Effector CD8-positive, alpha-beta T cell (primary cell): ENCODE measurements at regions not wholly inside any gene's neighbourhood (a gene's known extent, or its start where the extent isn't known, plus 50 kb on each side); places are given as distances from the start of the nearest gene placed in this dataset.
"Not testable (repeated sequence)": the region's sequence is repeated elsewhere in the genome, so short reads cannot be mapped to it uniquely, and the experiment has no call there.

ENCODE experiments used
- DNase-seq: peaks from one replicate; lab custom pipeline; 2025; lab: John Stamatoyannopoulos, UW

DNA sequence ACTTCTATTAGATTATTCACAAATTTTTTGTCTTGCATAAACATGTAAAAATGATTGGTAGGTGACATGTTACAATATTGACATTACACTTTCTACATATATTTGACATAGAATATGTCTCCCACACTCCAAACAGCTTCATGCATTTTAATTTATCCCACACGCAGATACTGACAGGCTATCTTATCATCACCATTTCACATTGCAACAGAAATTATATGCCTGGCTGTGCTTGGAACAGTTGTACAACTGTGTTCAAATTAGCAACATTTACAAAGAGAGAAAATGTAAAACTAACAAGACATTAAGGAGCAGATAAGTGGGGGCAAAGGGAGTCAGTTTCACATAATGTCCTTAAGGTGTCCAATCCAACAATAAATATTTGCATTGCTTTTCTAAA lies 1208.5 kb downstream of the NSUN3 start:
- no peak for DNase-seq

DNA sequence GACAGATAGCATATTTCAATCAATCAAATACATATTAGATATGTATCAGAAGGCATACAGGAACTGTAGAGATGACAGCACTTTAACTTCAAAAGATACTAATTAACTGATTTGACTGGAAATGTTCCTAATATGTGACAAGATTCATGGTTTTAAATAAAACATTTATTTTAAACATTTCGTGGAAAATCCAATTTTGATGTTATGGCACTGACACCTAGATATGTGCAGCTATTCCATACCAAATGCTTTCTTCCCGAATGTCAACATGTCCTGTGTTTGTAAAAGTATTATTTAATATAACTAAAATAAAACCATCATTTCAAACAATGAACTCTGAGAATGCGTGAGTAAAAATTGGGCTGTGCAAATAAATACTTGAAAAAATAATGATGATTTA lies 1209.3 kb downstream of the NSUN3 start:
- DNase-seq, result no peak

- DNase-seq, result no peak
Measured at GRCh38 chr3:95272781-95273180, 1209.9 kb downstream of the NSUN3 start.

DNA sequence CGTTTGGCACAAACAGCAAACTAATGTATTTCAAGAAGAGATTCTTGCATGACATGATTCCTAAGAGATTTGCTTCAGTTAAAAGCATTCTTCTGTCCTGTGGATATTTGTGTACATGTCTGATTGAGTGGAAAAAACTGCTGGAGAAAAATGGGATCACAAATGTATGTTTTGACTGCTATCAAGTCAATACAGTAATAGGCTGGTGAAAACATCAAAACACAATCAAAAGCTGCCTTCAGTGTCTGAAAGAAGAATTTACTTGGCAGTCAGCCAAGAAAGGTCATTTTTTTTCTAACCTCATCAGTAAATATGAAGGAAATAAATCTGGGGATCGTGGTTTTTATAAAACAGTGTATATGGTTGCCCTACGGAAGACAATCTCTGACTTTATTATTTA lies 1214.8 kb downstream of the NSUN3 start:
- no peak for DNase-seq

DNA sequence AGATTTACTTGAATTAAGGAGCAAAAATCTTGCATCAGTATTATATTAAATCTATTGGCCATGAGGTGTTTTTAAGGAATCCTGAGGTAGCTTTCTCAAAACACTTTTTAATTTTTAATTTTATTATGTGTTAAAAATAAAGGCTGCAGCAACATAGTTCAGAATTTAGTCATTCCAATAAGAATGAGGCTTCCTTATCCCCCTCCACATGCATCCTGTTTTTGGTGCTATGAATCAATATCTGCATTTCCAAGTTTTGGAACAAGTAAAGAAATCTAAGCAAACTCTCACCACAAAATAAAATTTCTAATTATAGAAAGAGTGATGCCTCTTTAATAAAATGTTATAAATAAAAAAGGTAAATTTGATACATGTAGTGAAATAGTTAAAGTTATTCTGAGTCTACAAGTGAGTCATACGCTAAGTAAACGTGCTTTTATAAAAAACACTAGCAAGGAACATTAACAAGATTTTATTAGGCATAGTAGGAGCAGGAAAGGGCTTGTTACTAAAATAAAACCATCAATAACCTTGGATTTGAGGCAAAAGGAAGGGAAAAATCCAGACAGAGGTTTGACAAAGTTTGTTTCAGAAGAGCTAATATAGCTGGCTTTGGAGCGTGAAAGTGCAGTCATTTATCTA lies 1218.0 kb downstream of the NSUN3 start:
- DNase-seq, result no peak

GRCh38 chr3:95289295-95289694 lies 1226.4 kb downstream of the NSUN3 start:
- DNase-seq, result no peak

GRCh38 chr3:95297581-95297980 lies 1234.7 kb downstream of the NSUN3 start:
- DNase-seq, result no peak

- no peak for DNase-seq
Measured at GRCh38 chr3:95302044-95302443, 1239.2 kb downstream of the NSUN3 start.

DNA sequence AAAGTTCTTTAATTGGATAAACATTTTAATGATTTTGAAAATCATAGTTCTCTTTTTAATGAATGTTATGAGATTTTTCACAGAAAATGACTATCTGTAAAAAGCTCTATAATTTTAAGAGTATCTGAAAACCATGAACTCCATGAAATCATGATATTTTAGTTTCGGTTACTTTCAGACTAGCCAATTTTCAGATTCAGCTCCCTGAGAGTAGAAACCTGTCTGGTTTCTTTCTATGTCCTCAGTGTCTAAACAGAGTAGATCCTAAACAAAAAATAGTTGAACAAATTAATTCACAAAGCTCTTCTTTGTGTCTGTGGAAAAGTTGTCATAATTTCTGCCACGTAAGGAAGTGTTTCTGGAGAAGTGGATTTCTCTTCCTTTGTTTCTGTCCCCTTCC lies 1247.7 kb downstream of the NSUN3 start:
- no peak for DNase-seq

DNA sequence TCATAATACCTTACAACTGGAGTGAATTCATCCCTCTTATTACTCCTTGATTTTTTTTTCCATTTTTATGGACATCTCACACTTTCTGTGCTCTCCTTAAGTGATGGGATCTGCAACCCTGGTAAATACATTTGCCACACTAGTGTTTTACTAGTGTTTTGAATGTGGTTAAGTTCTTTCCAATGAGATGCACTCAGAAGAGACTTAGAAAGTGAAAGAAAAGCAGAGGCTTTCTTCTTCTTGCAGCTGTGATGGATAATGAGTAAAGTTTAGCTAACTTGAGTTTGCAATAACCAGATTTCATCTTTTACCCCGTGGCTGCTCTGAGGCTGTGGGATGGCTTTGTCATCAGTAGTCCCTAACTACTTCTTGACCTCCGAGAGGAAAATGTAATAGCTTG lies 1248.4 kb downstream of the NSUN3 start:
- no peak for DNase-seq

DNA sequence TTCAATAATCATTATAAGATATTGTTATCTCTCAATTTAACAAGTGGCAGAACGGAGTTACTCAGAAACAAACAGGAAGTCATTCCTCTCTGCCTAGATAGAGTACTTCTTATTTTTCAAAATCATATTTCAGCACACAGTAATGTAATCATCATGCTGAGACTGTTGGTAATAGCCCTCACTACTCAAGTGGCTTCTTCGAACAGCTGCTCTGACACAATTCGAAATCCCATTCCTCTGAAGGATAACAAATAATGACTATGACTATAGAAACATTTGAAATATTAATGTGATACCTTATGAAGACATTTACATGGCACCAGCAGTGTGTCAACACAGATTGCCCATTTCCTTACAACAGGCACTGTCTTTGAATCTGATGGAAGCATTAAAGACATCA lies 1249.8 kb downstream of the NSUN3 start:
- DNase-seq, result no peak

DNA sequence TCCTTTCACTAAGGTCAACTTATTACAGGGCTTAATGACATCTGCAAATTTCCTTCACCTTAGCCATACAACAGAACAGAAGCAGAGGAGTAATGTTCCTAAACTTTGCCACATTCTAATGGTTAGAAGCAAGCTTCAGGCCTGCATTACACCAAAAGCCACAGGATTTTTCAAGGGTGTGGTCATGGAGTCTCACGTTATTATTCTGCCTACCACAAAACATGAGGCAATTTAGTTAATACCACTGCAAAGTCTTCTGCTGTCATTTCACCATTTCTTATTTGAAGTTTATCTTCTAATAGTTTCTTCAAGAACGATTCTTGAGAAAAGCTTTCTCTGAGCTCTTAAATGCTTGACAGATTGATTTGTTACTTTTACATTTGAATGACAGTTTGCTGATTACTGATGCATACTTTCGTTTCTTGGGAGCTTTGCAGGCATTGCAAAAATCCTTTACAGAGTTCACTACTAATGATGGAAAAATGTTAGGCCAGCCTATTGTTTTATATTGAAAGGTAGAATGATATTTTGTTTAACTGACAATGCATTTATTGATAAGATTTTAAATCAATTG lies 1257.1 kb downstream of the NSUN3 start:
- DNase-seq, result no peak

- no peak for DNase-seq
Measured at GRCh38 chr3:95327478-95327877, 1264.6 kb downstream of the NSUN3 start.

- DNase-seq, result no peak
Measured at GRCh38 chr3:95333826-95334225, 1271.0 kb downstream of the NSUN3 start.

GRCh38 chr3:95334461-95334860 lies 1271.6 kb downstream of the NSUN3 start:
- DNase-seq, result no peak

DNA sequence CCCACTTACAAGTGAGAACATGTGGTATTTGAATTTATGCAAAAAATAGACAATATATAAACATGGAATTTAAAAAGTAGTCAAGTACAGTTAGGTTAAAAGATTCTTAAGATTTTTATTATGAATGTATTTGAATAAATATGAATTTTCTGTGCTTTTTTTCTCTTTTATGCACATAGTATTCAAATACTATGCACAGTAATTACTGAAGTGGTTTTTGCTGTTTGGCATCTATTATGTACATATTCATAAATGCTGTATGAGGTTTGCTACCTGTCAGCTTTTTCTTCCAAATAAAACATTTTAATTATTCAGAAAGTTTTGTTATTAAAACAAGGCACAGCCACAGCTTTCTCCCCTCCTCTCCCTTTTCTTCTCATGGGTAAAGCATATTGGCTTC lies 1272.7 kb downstream of the NSUN3 start:
- DNase-seq, result no peak

DNA sequence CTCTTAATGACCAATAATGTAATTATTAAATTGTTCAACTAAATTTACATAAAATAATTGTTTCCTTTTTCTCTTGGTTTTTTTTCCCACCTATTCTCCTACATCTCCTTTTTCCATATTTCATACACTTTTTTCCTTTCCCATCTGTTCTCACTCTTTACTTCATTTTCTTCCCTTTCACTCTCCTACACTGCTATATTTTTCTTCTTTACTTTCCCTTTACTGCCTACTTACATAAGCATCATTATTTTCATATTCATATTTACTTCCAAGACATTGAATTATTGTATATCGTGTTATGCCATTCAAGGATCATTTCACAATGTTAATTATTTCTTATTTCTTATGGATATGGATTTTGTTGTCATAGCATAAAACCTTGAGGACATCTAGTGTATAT lies 1275.6 kb downstream of the NSUN3 start:
- no peak for DNase-seq

DNA sequence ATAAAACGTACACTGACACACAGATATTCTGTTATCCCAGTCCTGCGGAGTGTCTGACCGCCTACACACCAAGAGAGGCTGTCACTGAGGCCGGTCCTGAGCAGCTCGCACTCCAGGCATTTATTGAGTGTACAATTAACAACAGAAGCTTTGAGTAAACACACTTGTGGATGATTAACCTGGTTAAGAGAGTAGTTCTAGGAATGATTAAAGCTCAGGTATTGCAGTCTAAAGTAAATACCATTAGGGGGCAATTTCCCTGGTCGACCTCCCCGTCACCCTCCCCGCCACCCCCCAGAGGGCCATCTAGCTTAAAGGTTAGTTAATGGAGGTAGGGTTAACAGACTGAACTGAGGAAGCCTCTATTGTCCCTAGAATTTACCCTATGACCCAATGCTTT lies 1278.5 kb downstream of the NSUN3 start:
- no peak for DNase-seq

GRCh38 chr3:95343228-95343627 lies 1280.4 kb downstream of the NSUN3 start:
- DNase-seq, result no peak

DNA sequence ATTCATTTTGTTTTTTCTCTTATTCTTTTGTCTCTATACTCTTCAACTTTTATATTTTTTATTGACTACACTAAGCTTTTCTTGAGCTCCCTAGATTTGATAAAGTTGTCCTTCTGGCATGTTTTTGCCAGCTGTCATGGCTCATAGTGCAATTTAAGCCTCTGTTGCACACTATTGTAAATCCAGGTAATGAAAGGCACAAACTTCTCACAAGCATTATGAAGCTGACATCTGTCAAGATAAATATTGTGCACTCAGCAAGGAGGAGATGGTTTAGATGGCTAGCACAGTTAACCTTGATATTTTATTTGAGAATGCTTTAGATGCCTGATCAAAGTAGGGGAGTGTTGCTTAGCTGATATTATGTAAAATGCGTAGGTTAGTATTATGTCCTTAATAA lies 1280.9 kb downstream of the NSUN3 start:
- no peak for DNase-seq

- DNase-seq, result not testable (repeated sequence)
Measured at GRCh38 chr3:95347936-95348335, 1285.1 kb downstream of the NSUN3 start.

DNA sequence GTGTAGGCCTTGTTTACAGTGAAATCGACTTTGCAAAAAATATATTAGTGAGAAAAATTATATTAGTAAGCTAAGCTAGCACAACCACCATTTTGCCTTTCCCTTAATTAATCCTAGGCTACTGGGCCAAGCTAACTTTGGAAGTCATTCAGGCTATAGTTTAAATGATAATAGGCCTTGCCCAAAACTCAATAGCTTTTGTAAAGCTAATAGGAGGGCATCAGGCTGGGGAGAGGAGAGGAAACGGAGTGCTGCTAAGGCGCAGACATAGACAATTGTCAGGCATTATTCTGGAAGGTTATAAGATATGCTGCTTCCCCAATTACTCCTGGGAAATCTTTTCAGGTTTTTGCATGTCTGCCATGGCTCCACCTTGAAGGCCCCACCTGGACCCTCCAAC lies 1286.0 kb downstream of the NSUN3 start:
- DNase-seq, result no peak

- DNase-seq, result no peak
Measured at GRCh38 chr3:95350049-95350448, 1287.2 kb downstream of the NSUN3 start.

- DNase-seq, result no peak
Measured at GRCh38 chr3:95351158-95351557, 1288.3 kb downstream of the NSUN3 start.
